Prostate gland (tissue), 2 donors: ENCODE measurements at regions not wholly inside any gene's neighbourhood (a gene's known extent, or its start where the extent isn't known, plus 50 kb on each side); places are given as distances from the start of the nearest gene placed in this dataset.

Experiments used
- DNase-seq: peaks from one replicate; pipeline ENCODE4 v3.0.0-alpha.2; 2019; ENCODE audit warnings: low spot score
- H3K27ac ChIP-seq, 2 donors: fragments of 200-600 bp; sonication (generic); 2 replicates each; pipeline ENCODE4 v1.5.1; 2017 to 2019
- H3K27me3 ChIP-seq: fragments of 200-600 bp; sonication (generic); replicated peaks from 2 replicates; pipeline ENCODE4 v1.5.1; 2019; ENCODE audit not compliant: insufficient read depth
- H3K36me3 ChIP-seq, 2 donors: fragments of 200-600 bp; sonication (generic); 1 replicate in 1 of 2; 2 replicates in 1 of 2; pipeline versions ENCODE4 v1.5.1 to v1.8.1; 2017 to 2019
- H3K4me1 ChIP-seq: fragments of 200-600 bp; sonication (generic); replicated peaks from 2 replicates; pipeline ENCODE4 v1.5.1; 2019
- H3K4me3 ChIP-seq, 2 donors: fragments of 200-600 bp; sonication (generic); 2 replicates each; pipeline ENCODE4 v1.5.1; 2017 to 2019
- H3K9me3 ChIP-seq: fragments of 200-600 bp; sonication (generic); 2 replicates; pipeline ENCODE4 v1.5.1; 2017
- CTCF ChIP-seq, 4 experiments: fragments of 200-600 bp in 2 of 4; fragments of 450-650 bp in 2 of 4; sonication (generic) in 2 of 4; IDR thresholded peaks; 1 replicate in 3 of 4; 2 replicates in 1 of 4; pipeline ENCODE4 v1.5.1; 2016 to 2019; ENCODE audit warnings: antibody characterized with exemption in 4 of 4, mild to moderate bottlenecking in 2 of 4, moderate library complexity in 2 of 4
- POLR2A ChIP-seq: fragments of 450-650 bp; IDR thresholded peaks from one replicate; pipeline ENCODE4 v1.6.1; 2016; ENCODE audit warnings: antibody characterized with exemption, mild to moderate bottlenecking
- POLR2AphosphoS5 ChIP-seq: sonication (generic); formaldehyde crosslinking; IDR thresholded peaks from one replicate; pipeline ENCODE4 v1.6.1; 2017; ENCODE audit warnings: antibody characterized with exemption
- WGBS: methylation state at CpG from one replicate; pipeline ENCODE4 v1.1.5; 2018; 5-methylcytosine and 5-hydroxymethylcytosine counted together
- intact Hi-C: fragments of 100-400 bp; cut with DNase I; formaldehyde crosslinking; loops from one replicate; pipeline ENCODE4 v1.14.2; 2022

- H3K9me3 ChIP-seq: no peaks in the 10 kb centered on the region
- no peaks in the 10 kb centered on the region for H3K4me1 ChIP-seq
- H3K36me3 ChIP-seq: no peaks in the 10 kb centered on the region
- intact Hi-C loops: no loop called here
- no peak for DNase-seq
- TF ChIP-seq POLR2AphosphoS5 (no peak), POLR2A (no peak), CTCF (IDR thresholded peaks at IDR 0.05) (no peak)
- no peak overlapping the region for H3K4me3 ChIP-seq
- no peak overlapping the region for H3K27ac ChIP-seq
- H3K27me3 ChIP-seq: no peaks in the 10 kb centered on the region
Measured at GRCh38 chr5:143514616-143515335, 111.3 kb upstream of the NR3C1 start.

- no peak overlapping the region for H3K4me3 ChIP-seq
- no peaks in the 10 kb centered on the region for H3K27me3 ChIP-seq
- H3K4me1 ChIP-seq: no peaks in the 10 kb centered on the region
- H3K27ac ChIP-seq: no peak overlapping the region
- intact Hi-C loops: no loop called here
- TF ChIP-seq POLR2AphosphoS5 (no peak), CTCF (IDR thresholded peaks at IDR 0.05) (no peak), POLR2A (no peak)
- 91% methylated on average over 2 of the region's 2 CpGs for WGBS
- DNase-seq: no peak
- H3K36me3 ChIP-seq: no peaks in the 10 kb centered on the region
- no peaks in the 10 kb centered on the region for H3K9me3 ChIP-seq
Measured at GRCh38 chr5:143513720-143514119, 110.2 kb upstream of the NR3C1 start.

GRCh38 chr5:143511736-143512135 is 108.2 kb upstream of the NR3C1 start:
- H3K36me3 ChIP-seq: no peaks in the 10 kb centered on the region
- H3K4me3 ChIP-seq: no peak overlapping the region
- no peaks in the 10 kb centered on the region for H3K27me3 ChIP-seq
- H3K4me1 ChIP-seq: no peaks in the 10 kb centered on the region
- H3K27ac ChIP-seq: no peak overlapping the region
- no peak for DNase-seq
- TF ChIP-seq POLR2AphosphoS5 (no peak), CTCF (IDR thresholded peaks at IDR 0.05) (no peak), POLR2A (no peak)
- intact Hi-C loops: no loop called here
- no peaks in the 10 kb centered on the region for H3K9me3 ChIP-seq

GRCh38 chr5:143509758-143510221 is 106.3 kb upstream of the NR3C1 start:
- Histone ChIP-seq H3K9me3 (no peaks in the 10 kb centered on the region), H3K27ac (no peak overlapping the region), H3K4me3 (no peak overlapping the region), H3K27me3 (no peaks in the 10 kb centered on the region), H3K4me1 (no peaks in the 10 kb centered on the region), H3K36me3 (no peaks in the 10 kb centered on the region)
- 92% methylated on average over 3 of the region's 3 CpGs for WGBS
- DNase-seq: no peak
- intact Hi-C loops: no loop called here
- TF ChIP-seq POLR2AphosphoS5 (no peak), CTCF (IDR thresholded peaks at IDR 0.05) (no peak), POLR2A (no peak)

GRCh38 chr5:143506836-143507552 is 103.5 kb upstream of the NR3C1 start:
- no peaks in the 10 kb centered on the region for H3K9me3 ChIP-seq
- intact Hi-C loops: no loop called here
- no peak overlapping the region for H3K4me3 ChIP-seq
- no peaks in the 10 kb centered on the region for H3K4me1 ChIP-seq
- 24% methylated on average over 1 of the region's 1 CpG for WGBS
- no peaks in the 10 kb centered on the region for H3K27me3 ChIP-seq
- no peak overlapping the region for H3K27ac ChIP-seq
- DNase-seq: peak; percentile 44
- TF ChIP-seq POLR2A (no peak), POLR2AphosphoS5 (peak; percentile 54)
- no peaks in the 10 kb centered on the region for H3K36me3 ChIP-seq
